GM18505 (cell line): ENCODE measurements at regions not wholly inside any gene's neighbourhood (a gene's known extent, or its start where the extent isn't known, plus 50 kb on each side); places are given as distances from the start of the nearest gene placed in this dataset.

Experiments used
- ATAC-seq: cut with Tn5 transposase; IDR thresholded peaks from one replicate; pipeline ENCODE4 v1.9.1; 2021; ENCODE audit not compliant: unreplicated experiment
- POLR2A ChIP-seq: IDR thresholded peaks from 4 replicates; pipeline ENCODE4 v1.6.1; 2011; ENCODE audit warnings: borderline replicate concordance; ENCODE audit not compliant: insufficient read depth, insufficient read length; ENCODE audit errors: extremely low read depth

- ATAC-seq = no peak
- no peak for TF ChIP-seq POLR2A
Measured at GRCh38 chr5:63687854-63688516, 274.3 kb downstream of the HTR1A start.

- no peak for ATAC-seq
- no peak for TF ChIP-seq POLR2A
Measured at GRCh38 chr5:63686938-63687337, 275.3 kb downstream of the HTR1A start.

GRCh38 chr5:63686181-63686580 lies 276.1 kb downstream of the HTR1A start:
- no peak for TF ChIP-seq POLR2A
- ATAC-seq = no peak

- no peak for ATAC-seq
- no peak for TF ChIP-seq POLR2A
Measured at GRCh38 chr5:63685454-63685853, 276.8 kb downstream of the HTR1A start.

GRCh38 chr5:63674881-63675280 lies 287.4 kb downstream of the HTR1A start:
- no peak for TF ChIP-seq POLR2A

GRCh38 chr5:63655043-63655442 lies 307.2 kb downstream of the HTR1A start:
- ATAC-seq = no peak
- no peak for TF ChIP-seq POLR2A

More at GRCh38 chr5:63674881-63675280, 287.4 kb downstream of the HTR1A start:
- no peak for ATAC-seq

- ATAC-seq = no peak
- no peak for TF ChIP-seq POLR2A
Measured at GRCh38 chr5:63650581-63650980, 311.7 kb downstream of the HTR1A start.

GRCh38 chr5:63648376-63648775 lies 313.9 kb downstream of the HTR1A start:
- TF ChIP-seq POLR2A = no peak
- ATAC-seq = no peak

- no peak for ATAC-seq
- TF ChIP-seq POLR2A = no peak
Measured at GRCh38 chr5:63629951-63630630, 332.2 kb downstream of the HTR1A start.

- TF ChIP-seq POLR2A = no peak
- ATAC-seq = no peak
Measured at GRCh38 chr5:63613442-63613841, 348.8 kb downstream of the HTR1A start.

GRCh38 chr5:63603996-63604395 lies 358.2 kb downstream of the HTR1A start:
- TF ChIP-seq POLR2A = no peak
- ATAC-seq = no peak

- TF ChIP-seq POLR2A = no peak
- ATAC-seq = no peak
Measured at GRCh38 chr5:63602971-63603370, 359.3 kb downstream of the HTR1A start.

GRCh38 chr5:63596254-63596653 lies 366.0 kb downstream of the HTR1A start:
- ATAC-seq = no peak
- no peak for TF ChIP-seq POLR2A

GRCh38 chr5:63573380-63573779 lies 388.9 kb downstream of the HTR1A start:
- ATAC-seq = peak; percentile 81
- TF ChIP-seq POLR2A = no peak
